Renal cortex interstitium (tissue), 11 donors: ENCODE measurements at regions not wholly inside any gene's neighbourhood (a gene's known extent, or its start where the extent isn't known, plus 50 kb on each side); places are given as distances from the start of the nearest gene placed in this dataset.

Source experiments
- DNase-seq, 11 donors: peaks; one replicate each; pipeline ENCODE4 v3.0.0-alpha.2; 2013; ENCODE audit warnings: low read depth in 9 of 11, low spot score in 4 of 11; ENCODE audit errors: extremely low read depth in 1 of 11

DNA sequence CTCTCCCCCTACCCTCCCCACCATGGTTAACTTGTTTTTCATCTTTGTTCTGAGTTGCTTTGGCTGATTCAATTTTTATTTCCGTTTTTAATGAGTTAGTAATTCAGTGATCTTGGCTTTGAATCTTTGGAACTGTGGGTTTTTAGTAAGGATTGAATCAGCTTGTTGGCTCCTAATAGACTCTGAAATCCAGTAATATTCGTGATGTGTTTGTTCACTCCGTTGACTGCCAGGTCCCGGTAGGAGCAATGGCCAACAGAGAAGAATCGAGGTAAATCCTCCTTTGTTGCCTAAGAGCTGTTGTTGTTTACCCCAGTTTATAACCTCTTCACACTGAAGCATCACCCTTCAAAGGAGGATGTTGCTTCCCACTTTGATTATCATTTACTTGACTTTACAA, 92.7 kb downstream of the PCSK1 start:
- no peak for DNase-seq

DNA sequence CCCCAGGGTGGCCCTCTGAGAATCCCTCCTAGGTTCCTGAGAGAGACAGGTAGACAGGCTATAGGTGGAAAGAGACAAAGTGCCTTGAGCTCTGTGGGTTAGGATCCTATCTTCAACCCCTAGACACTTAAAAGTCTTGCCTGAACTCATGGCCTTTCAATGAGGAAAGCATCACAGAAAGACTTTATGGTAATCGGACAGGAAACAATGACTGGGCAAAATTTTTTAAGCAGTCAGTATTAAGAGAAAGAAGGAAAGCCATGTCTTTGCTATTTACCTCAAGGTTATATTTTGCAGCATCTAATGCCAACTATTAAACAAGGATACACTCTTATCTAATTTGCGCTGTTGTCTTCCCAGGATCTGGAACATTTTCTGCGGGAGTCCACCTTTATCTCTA, 93.2 kb downstream of the PCSK1 start:
- no peak for DNase-seq

DNA sequence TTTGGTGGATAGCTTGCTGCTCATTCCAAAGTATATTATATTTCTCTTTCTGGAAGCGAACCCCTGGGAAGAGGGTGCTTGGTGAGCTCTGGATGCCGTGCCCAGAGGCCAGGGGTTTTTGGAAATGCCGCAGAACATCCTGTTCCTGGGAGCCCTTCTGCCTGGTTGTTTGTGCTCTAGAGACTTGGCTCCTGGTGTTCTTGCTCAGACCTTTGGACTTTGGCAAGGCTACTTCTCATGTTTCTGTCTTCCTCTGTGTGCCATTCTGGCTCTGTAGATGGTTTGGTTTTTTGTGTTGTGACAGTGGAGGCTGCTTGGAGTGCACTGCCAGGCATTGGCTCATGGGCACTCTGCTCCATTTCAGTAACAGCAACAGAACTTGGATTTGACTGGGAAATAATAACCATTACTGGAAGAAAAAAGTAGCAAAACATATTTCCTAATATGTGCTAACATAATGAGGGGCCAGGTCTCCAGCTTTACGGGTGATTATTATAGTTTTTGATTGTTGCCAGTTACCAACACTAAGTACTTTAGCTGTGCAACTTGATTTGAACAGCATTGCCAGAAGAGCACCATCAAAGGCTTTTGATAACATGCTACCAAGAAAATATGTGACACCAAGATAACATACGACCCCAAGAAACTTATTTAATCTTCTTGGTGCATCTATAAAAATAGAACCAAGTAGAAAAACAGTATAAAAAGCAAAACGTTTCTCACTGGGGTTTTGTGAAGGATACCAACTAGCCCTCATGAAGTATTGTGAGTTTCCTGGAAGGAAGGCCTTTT, 94.2 kb downstream of the PCSK1 start:
- DNase-seq: no peak

DNA sequence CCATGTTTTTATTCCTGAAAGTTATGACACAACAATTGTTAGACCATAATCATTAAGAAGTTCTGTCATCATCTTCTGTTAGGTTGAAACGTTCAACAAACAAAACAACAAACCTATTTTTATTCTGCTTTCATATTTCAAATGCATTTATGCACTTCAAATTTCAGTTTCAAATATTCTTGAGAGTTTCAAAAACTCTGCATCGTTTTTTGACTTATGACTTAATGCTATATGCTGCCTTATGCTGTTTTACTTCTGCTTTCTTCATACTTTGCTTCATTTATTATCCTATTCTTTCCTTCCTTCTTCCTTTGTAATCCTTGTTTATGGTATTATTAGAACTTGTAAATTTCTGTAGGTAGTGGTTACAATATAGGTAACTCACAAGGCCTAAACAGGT, 95.0 kb downstream of the PCSK1 start:
- no peak for DNase-seq

DNA sequence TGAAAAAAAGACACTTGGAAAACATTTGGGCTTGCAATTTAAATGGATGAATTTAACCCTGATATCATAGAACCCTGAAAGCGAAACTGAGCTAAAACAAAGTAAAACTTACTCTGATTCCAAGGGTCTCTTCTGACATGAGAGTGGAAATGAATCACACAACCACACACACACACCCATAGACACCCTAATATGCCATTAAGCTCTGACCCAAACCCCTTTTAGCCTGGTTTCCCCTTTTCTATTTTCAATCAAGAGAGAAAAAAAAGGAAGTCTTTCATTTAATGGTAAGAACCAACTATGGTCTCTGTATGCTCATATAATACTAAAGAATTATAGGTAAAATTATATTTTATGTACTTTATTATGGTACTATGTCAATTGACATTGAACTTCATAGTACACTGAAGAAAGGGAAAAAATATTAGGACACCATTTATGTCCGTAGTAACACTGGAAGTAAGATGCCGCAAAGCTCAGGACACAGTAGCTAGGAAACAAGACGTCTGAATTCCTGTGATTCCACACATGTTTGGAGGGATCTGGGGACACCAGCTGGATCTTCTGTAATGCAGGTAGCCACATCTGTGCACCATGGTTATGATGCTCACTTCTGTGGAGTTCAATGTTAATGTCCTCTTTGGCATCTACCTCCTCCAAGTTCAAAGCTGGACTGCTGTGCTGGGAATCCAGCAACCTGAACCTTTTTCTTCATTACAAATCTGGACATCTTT, 95.8 kb downstream of the PCSK1 start:
- DNase-seq: no peak

DNA sequence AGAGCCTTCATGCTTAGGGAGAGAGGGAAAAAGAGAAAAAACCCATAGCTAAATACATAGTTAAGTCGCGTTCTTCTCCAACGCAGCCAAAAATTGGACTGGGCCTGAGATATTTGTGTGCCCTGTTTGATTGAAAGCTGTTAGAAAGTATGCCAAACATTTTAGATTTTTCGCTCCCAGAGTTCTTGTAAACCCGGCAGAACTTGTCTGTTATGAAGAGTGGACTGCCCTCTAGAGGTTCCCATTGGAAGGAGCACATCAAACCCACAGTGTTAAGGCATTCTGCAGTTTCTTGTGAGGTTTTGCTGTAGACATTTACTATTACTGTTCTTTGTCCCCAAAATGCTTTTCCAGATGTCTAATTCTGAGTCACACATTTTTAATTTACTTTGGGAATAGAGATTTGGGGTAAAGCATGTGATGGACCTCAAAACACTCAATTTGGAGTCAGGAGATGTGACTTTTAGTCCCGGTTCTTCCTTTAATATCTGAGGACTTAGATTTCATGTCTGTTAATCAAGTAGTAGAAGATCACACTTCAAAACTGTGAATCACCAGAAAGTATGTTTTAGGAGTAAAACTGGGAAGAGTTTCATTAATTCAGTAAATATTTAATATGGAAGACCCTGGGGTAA, 96.6 kb downstream of the PCSK1 start:
- peak; percentile 36 to 85 (median 70) for DNase-seq

DNA sequence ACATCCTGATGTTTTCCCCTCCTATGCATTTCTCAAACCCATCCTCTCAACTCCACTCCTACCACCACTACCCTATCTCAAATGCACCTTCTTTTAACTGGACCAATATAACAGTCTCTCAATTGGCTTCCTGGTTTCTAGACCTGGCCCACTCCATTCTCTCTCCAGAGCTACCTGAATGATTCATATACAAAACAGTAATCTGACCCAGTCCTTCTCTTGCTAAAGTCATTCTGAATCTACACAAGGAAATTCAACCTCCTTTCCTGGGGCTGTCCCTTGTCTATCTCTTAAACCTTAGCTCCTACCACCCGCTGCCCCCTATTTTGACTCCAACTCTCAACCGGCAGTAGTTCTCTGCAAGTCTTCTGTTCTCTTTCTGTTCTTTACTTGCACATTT, 97.2 kb downstream of the PCSK1 start:
- no peak for DNase-seq

DNA sequence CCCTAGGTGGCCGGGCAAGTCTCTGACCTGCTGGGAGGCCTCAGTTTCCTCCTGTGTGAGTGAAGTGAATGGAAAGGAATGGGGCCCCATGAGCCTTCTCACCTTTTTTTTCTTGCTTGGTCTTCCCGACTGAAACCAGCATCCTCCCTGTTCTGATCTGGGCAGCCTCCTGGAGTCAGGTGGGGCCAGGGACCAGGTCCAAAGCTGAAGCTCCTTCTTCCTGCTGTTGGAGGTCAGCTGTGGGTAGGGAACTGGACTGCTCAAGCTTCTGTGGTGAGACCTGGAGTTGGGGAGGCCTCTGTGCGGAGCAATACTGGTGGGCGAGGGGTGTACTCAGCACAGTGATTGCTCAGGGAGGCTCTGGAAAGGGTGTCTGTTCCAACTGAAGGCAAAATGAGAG, 99.7 kb downstream of the PCSK1 start:
- DNase-seq: no peak

DNA sequence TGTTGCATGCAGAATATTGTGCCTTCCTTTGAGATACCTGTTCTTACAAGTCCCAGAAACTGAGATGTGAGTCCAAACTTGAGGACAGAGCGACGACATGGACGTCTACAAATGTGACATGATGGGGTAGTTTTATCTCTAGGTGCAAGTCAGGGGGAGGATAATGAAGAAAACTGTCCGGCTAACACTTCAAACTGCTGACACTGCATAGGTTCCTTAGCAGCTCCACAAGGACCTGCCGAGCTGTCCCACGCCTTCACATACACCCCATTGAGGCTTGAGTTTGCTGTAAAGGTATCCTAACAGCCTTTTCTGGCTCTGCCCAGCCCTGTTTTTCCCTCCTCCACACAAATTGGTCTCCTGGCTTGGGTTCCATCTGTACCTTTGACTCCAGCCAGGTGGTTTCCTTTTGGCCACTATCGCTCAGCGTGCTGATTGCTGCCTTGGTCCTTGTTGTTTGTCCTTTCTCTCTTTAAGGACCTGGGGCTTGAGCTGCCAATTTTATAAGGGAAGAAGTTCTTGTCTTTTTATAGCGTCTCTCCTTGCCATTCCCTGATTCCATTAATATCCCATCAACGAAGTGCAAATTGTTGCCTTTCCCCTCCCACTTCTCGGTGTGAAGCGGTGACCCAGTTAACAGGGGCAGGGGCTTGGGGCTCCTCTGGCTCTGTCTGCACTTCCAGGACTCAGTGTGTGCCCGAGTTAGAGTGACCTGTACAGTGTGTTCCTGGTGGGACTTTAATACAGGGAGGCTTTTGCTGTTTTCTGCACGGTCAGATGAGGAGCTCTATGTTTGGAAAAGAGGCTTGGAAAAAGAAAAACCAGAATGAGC, 100.3 kb downstream of the PCSK1 start:
- no peak for DNase-seq

DNA sequence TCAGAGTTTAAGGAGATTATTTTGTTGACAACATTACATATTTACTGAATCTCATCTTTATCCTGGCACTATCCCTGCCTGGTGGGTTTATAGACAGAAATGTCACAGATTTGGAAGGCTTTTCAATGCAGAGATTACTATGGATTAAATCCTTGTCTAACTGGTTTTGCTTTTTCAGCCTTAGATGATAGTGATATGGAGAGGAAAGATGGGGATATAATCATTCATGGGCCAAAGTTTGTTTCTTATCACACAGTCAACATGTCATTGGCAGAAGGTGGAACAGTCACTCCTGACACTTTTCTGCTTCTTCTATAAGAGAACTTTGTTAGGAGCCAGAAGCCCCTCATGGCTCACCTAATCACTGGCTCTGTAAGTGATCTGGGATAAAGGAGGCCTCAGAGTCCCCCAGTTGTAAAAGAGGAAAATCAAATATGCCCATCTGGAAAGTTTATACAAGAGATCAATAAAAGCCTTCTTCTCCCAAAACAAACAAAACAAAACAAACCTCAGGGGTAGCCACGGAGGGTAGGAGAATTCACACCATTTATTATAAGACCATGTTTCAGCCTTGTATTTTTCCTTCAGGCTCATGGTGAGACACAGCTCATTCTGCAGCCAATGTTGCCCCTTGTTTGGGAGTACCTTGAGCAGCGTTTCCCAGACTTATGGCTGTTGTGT, 101.2 kb downstream of the PCSK1 start:
- no peak for DNase-seq

DNA sequence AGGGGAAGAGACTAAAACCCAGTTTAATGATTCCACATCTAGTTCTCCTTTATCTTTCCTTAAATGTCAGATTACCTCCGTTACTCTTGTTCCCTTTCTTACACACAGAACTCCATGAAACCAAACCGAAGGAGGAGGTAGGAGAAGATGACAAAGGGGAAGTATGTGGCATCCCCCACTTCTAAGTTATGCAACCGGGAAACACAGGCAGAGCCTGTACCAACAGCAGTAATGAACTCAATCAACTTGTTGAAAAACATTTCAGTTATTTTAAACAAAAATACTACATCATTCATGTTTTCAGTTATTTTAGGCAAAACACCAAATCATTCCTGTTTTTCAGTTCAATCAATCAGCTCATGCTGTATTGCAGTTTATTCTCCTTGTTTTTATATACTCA, 101.8 kb downstream of the PCSK1 start:
- no peak for DNase-seq

DNA sequence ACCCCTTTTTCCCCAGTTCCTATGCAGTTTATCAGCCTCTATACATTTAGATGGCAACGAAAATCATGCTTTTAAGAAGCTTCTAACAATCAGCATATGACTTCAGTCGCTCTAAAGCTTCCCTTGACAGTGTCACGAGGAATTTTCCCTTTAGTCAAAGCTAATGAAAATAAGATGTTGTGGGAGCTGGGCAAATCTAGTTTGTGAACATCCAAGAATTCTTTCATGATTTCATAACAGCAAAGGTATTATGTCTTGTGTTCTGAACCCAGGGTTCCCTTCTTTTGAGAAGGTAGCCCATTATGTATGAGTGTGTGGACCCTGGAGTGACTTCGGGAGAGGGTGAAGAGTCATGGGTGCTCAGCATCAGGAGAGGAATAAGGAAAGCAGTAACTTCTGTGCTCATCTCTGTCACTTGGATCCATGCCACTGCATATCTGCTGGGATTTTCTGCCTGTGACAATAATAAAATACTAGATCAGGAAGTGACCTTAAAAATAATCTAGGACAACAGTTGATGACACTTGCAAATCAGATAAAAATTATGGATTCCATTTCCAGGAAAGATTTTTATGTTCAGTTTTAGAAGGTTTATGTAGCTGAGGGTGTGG, 102.4 kb downstream of the PCSK1 start:
- DNase-seq: no peak

DNA sequence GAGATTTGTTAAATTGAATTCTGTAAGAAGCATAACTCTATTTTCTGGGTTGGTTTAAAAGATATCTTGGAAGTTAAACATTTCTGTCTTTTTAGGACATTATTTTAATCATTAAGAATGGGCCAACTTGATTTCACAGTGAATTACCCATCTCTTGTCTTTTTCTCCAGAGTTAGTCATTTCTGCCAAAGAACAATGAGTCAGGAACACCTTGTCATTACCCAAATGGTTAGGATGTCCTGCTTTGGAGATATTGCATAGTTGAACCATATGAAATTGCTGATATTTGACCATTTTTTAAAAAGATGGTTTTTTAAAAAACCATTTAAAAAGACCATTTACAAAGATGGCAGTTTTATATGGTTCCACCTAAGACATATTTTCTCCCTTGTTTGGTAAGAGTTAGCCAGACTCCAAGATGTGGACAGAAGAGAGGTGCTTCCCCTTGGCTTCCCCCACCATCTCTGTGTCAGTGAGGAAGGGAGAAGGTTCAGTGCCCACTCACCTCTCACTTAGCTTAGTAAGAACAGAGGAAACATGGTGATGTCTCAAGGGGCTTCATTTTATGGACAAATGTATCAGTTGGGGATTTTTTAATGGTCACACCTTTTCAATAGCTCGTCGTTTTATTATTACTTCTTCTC, 103.0 kb downstream of the PCSK1 start:
- no peak for DNase-seq

DNA sequence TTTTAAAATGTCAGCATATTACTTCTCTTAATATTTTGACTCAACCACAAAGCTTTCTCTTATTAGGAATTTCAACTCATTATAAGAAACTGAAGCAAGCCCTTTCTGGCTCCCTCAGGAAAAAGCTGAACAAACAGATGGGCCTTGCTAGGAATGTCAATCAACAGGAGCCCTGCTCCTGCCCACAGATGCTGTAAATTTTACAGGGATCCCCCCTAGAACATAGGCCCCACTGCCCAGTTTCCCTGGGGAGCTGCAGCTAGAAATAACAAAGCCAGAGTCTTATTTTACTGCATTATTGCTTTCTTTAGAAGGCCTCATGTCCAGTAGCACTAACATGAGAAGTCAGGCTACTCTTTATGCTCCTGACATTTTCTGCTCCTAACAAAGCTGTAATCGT, 103.8 kb downstream of the PCSK1 start:
- no peak for DNase-seq

DNA sequence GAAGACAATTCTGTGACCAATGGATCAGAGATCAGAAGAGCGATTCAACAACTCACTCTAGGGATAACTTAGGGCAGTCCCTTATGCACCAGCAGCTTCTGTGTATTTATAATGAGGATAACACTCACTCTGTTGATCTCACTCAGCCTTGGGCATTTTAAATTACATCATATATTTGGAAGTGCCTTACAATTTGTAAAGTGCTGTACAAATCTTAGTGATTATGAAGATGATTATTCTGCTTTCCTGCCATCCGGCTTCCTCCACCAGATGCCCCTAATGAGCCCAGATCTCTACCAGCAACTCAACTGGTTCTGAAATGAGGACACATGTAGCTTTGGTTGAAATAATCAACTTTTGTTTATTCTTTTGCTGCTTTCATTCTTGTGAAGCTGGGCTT, 105.3 kb downstream of the PCSK1 start:
- DNase-seq: no peak

DNA sequence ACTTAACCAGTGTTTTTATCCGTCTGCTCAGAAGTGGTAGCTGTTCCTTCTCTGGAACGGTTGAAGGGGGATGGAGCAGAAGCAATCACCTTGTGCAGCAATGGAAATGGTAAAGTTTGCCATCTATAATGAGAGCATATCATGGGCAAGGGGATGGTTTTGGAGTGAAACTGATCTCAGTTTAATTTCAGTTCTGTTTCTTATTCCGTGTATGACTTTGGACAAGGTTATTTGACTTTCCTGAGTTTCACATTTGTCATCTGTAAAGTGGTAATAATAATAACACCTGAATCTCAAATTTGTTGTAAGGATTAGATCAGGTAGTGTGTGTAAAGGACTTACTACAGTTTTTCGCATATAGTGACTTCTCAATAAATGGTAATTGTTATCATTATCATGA, 106.1 kb downstream of the PCSK1 start:
- no peak for DNase-seq

DNA sequence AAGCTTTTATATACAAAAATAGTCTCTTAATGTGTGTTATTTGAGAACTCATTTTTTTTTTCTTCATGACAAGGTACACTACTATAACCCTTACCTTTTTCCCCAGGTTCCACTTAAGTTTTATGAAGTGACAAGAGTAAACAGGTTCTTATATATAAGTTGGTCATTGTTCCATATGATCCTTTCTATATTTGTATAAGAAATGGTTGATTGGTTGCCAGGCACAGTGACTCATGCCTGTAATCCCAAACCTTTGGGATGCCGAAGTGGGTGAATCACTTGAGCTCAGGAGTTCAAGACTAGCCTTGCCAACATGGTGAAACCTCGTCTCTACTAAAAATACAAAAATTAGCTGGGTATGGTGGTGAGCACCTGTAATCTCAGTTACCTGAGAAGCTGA, 108.3 kb downstream of the PCSK1 start:
- no peak for DNase-seq

DNA sequence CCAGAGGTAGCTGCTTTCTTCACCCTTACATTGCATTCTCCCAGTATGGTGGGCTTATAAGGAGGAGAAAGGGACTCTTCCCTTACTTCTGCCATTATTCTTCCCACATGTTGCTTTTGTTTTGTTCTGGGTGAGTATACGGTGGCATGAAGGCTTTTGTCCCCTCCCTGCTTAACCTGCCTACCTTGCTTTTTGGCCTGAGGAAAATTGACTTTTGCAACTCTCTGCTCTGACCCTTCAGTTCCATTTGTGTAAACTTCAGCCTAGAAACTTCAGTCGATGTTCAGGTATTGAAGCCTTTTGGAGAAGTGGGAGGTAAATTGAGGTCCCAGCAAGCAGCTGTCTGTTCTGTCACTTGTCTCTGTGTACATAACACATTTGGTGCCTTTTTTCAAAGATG, 110.2 kb downstream of the PCSK1 start:
- DNase-seq: no peak
